GM11168 (cell line): ENCODE measurements at regions not wholly inside any gene's neighbourhood (a gene's known extent, or its start where the extent isn't known, plus 50 kb on each side); places are given as distances from the start of the nearest gene placed in this dataset.
"Not testable (repeated sequence)": the region's sequence is repeated elsewhere in the genome, so short reads cannot be mapped to it uniquely, and the experiment has no call there.

ENCODE experiments used
- in situ Hi-C: fragments of 300-500 bp; cut with MboI; formaldehyde crosslinking; loops from one replicate; pipeline ENCODE4 v1.12.0; 2022; ENCODE audit warnings: low sequenced_read_pairs; ENCODE audit not compliant: unreplicated experiment

DNA sequence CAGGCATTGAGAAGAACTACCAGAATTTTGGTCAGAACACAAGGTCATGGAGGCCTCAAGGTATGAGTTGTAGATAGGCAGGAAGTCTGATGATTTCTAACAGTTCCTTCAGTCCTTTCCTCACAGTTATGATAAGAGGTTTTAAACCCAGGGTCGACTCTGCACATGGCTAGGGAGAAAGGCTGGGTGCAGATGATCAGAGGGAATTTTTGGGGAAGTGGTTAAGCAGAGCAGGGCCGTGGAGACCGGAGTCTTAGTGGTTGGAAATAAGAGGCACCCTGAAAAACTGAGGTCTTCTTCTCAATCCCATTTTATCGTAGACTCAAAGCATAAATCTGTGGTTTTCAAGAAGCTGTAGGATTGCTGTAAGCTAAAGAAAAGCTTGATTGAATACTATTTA, 118.5 kb upstream of the ANK2 start:
- in situ Hi-C loops = loop anchor here (25.0 kb wide), 1 partner anchor 294 kb away; the partner anchor contains the start of genes LARP7 and ZGRF1

DNA sequence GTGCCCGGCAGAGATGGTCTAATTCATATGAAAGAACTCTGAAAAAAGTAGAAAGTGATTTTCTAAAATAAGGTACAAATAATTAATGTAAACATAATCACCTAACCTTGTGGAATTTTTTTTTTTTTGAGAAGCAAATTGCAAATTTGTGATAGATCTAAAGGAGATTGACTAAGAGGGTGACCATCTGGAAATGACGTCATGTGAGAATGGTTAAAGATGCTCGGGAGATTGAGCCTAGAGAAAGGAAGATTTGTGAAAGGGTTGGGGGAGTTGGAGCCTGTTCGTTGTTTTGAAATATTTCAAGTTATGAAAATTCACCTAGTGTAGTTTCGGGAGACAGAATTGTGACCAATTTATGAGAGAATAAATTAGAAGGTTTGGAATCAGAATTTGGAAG, 115.7 kb upstream of the ANK2 start:
- in situ Hi-C loops = loop anchor here (25.0 kb wide), 1 partner anchor 296 kb away; the partner anchor contains the start of genes LARP7 and ZGRF1

DNA sequence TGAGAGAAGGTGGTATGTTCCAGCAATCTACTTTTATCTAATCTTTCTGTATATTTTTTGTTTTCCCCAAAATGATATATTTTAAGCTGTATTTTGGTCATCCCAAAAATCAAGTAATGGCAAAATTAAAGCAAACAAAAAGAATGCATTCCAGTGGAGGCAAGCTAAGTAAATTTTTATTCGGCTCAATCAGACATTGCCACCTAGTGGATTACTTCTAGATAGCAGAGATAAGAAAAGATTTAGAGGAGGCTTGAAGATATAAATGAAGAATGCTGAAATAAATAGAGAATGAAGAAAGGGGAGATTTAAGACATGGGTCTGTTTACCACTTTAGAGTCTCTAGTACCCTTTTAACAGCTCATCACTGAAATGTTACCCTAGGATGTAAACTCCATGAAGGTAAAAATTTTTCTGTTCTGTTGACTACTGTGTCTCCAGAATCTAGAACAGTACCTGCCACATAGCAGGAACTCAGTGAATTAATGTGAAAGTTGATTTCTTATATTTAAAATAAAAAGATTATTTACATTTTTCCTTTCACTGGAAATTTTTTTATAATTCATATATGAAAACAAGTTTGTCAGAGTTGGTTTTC, 110.9 kb upstream of the ANK2 start:
- in situ Hi-C loops = loop anchor here (25.0 kb wide), 1 partner anchor 301 kb away; the partner anchor contains the start of genes LARP7 and ZGRF1

DNA sequence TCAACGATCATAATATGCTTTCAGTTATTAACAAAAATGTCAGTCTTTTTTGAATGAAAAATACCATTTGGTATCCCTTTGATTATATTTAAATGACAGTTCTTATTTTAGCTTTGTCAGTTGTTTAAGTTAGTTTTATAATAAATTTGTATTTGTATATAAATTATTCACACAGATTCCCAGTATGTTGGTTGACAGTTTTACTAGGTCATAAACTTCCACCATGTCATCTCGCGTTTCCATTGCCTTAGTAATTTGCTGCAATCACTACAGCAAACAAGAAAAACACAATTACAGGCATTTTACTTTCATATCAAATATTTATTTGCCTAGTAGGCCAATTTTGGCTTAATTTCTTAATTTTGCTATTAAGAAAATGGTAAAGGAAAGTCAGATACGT, 109.6 kb upstream of the ANK2 start:
- in situ Hi-C loops = loop anchor here (25.0 kb wide), 1 partner anchor 303 kb away; the partner anchor contains the start of genes LARP7 and ZGRF1

DNA sequence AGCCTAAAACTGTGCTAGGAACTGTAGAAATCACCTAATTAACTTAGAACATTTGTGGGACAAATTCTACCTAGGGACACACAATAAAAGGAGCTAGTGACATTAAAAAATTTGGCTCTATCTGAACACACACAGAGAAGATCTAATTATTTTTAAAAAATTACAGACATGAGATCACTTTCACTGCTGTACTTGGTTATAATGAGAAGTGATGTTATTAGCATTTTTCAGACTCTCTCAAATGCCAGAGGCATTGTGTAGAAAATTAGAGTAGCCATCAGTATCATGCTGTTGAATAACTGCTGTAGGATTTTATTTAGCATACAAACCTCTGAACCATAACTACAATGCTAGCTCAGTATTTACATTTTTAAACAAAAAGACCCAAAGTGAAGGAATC, 109.1 kb upstream of the ANK2 start:
- in situ Hi-C loops = loop anchor here (25.0 kb wide), 1 partner anchor 303 kb away; the partner anchor contains the start of genes LARP7 and ZGRF1

DNA sequence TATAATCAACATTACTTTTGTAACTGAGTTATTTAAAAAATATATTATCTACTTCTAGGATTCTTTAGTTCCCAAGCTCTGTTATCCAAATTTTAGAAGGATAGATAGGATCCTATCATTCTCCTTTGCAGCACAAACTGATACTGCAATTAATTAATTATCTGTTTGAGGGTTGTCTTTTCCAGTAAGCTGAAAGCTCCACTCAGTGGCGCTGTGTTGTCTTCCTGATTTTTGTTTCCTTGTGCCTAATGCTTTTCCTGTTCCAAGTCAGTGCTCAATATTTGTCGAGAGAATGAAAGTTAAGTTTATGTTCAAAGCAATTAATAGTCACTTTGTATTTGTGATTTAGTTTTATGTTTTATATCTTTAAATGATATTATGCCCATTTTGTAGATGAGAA, 107.4 kb upstream of the ANK2 start:
- in situ Hi-C loops = loop anchor here (25.0 kb wide), 1 partner anchor 305 kb away; the partner anchor contains the start of genes LARP7 and ZGRF1

DNA sequence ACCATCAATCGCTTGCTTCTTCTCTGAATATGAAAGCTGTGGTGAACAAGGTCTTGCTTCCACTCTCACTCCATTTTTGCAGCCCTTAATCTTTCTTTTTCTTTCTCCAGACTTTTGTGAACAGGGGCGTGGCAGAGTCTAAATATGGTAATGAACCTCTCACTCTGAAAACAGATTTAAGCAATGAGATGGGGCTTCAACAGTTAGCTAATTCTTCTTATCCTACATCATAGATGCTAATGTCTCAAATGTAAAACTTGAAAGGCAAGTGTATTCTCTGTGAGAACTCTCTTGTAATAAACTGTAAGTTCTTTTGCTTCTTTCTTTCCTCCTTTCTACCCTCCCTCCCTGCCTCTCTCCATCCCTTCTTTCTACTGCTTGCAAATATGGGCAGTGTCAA, 106.5 kb upstream of the ANK2 start:
- in situ Hi-C loops = loop anchor here (25.0 kb wide), 1 partner anchor 306 kb away; the partner anchor contains the start of genes LARP7 and ZGRF1

DNA sequence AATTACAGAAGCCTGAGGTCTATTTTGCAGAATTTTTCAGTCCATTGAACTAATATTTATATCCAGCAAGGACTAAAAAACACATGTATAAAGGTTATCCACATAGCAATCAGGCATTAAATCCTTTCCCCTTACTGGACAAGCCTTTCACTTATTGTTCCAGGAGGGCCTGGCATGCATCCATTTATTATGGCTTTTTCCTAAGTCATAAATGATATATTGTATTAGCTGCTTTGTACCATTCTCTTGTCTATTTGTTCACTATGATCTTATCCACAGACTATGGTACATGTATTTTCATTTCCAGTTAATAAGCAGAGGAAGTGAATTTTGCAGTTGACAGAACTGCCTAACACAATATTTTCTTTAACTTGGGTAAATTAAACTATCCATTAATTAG, 105.4 kb upstream of the ANK2 start:
- in situ Hi-C loops = loop anchor here (25.0 kb wide), 1 partner anchor 307 kb away; the partner anchor contains the start of genes LARP7 and ZGRF1

DNA sequence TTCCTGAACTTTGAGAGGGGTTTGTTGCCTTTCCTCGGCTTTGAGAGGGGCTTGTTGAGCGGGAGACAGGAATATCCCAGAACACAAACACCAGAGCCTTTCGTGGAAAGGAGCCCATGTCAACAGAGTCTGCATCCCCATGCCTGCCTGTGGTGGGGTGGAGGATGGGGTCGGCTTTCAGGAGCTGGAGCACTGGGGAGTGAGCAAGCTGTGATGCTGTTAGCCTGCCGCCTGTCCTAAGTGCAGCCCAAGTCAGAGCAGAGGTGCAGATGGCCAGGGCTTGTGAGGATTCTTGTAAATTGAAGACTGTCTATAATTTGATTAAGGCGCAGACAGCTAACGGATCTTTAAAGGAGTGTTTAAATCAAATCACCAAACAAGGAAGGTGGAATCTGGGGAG, 103.3 kb upstream of the ANK2 start:
- in situ Hi-C loops = loop anchor here (25.0 kb wide), 1 partner anchor 309 kb away; the partner anchor contains the start of genes LARP7 and ZGRF1

DNA sequence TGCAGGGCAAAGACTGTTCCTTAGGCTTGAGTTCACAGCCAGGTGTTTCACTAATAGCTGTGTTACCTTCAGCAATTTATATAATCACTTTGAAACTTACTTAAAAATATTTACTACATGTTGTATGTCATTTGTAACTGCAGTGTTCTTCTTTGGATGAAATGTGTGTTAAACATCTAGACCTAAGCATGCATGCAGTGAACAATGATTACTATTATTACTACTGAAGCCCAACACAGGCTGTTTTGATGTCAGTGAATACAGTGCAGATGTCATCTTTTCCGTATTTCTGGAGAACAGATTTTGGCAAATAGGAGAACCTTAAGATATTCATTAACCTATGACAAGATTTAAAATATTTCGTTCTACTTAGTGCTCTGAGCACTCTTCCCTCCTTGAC, 101.8 kb upstream of the ANK2 start:
- in situ Hi-C loops = loop anchor here (25.0 kb wide), 1 partner anchor 310 kb away; the partner anchor contains the start of genes LARP7 and ZGRF1

DNA sequence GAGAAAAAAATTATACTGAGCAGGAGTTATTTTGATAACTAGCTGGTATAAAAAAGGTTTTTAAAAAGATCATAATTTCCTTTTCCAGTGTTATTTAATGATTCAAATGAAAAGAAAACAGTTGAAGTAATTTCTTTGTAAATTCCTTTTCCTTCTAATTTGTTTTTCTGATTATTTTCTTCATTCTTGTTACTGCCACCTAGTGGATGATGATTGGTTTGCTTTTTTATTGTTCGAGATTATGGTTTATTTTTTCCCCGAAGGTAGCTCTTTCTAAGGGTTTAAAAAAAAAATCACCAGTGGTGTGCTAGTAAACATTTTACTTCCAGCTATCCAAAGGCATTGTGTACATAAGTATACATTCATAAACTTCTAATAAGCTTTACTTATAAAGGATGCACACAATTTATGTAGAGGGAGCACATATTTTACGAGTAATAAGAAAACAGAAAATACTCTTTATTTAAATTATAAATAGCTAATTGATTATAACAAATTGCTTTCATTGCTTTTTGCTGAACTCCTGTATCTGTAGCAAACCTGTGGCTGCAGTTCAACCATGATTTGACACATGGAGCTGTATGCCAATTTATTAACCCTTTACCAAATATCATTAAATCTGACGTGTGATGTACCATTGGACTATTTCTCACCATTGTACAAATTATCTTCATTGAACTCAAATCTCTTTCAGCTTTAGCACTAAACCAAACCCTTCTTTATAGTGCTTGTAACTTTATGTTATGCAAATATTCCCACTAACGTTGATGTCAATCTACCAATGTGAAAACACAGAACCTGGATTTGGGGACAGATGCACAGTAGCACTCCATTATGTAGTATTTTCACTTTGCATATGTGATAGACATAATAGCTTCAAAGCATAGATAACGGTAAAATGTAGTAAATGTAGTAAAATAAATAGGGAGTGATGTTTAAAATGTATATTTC, 97.8 kb upstream of the ANK2 start:
- in situ Hi-C loops = no loop called here

DNA sequence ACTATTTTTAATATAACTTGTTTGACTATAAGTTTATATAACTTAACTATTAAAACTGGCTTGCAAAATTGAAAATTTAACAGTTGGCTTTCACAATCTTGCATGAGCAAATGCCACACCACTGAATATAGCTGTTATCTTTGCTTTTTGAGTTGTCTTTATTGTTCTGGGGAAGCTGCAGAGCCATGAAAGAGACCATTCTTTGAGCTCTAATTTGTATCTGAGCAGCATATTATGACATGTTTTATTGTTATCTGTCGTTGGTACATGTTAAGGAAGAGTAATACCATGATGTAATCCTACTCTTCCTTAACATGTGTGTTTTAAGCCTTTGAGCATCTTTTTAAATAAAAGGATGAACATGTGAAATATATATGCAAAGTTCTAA, 97.1 kb upstream of the ANK2 start:
- in situ Hi-C loops = no loop called here

DNA sequence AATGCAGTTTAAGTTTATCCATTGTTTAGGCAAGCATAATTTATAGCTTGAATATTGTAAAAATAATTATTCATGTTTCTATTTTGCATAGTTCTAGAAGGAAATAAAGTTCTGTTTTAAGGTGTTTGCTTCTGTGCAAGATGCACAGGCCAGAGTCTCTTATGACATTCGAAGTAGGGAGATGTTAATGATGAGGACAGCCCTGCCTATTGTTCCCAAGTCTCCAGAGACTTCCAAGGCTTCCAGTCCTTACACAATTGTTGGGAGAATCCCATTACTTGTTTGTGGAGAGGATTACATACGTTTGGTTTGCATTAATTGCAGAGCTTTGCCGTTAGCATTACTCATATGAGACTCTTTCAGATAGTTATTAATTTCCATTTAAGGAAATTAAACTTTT, 96.2 kb upstream of the ANK2 start:
- in situ Hi-C loops = no loop called here

DNA sequence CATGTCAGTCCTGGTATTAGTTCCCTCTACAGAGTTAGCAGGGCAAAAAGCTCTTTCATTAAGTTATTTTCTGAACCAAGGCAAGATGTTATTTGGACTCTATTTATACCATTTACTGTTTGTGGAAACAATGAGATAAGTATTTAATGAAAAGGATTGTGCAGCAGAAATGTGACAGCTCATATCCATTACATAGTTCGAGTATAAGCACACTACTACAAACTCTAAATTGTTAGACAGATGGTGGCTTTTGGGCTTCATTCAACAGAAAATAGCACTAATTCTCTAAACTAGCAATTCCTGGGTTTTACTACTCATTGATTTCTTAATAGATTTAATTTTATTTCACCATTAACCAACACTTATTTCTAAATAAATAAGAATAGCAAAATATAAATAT, 95.2 kb upstream of the ANK2 start:
- in situ Hi-C loops = no loop called here

DNA sequence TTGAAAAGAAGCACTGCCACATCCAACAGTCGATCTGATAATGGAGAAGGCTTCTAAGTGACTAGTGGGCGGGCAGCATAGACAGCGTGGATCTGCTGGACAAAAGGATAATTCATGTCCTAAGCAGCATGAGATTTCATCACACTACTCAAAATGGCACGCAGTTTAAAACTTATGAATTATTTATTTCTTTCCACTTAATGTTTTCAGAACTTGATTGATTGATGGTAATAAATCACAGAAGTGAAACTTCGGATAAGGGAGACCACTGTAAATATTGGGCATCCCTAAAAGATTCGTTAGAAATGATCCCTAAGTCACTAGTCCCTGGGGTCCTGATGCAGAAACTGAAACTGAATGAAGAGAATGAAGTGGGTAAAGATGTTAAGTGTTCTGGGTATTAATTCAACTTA, 93.0 kb upstream of the ANK2 start:
- in situ Hi-C loops = no loop called here

DNA sequence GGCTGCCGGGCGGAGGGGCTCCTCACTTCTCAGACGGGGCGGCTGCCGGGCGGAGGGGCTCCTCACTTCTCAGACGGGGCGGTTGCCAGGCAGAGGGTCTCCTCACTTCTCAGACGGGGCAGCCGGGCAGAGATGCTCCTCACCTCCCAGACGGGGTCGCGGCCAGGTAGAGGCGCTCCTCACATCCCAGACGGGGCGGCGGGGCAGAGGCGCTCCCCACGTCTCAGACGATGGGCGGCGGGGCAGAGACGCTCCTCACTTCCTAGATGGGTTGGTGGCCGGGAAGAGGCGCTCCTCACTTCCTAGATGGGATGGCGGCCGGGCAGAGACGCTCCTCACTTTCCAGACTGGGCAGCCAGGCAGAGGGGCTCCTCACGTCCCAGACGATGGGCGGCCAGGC, 91.7 kb upstream of the ANK2 start:
- in situ Hi-C loops = not testable (repeated sequence)

DNA sequence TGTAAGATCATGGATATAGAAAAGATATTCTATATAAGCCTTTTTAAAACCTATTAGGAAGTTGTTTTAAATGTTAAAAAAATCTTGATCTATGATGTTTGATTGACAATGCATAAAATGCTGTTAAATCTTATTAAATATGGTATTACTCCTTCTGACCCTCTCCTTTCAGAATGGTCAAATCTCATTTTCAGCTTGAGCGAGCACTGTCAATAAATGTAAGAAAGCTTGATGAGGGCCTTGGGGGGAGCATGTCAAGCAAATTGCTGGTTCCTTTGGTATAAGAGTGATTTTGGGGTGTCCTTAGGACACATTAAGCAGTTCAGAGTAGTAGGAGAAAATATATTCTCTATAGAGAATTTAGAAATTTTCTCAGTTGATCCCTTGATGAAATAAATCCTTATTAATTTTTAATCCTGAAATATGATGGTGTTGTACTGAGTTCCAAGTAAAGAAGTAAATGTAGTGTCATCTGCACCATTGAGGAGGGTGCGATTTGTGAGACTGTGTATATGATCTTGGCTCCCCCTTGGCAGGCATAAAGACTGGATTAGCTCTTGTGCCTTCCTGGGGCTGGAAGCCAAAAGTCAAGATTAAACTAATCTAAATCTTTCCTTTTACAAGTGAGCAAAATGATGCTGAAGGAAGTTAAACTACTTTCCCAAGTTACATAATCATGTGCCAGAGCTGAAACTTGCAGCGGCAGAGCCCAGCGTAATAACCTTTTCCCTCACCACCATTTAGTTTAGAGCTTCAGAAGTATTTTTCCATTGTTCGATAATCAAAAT, 82.6 kb upstream of the ANK2 start:
- in situ Hi-C loops = no loop called here

DNA sequence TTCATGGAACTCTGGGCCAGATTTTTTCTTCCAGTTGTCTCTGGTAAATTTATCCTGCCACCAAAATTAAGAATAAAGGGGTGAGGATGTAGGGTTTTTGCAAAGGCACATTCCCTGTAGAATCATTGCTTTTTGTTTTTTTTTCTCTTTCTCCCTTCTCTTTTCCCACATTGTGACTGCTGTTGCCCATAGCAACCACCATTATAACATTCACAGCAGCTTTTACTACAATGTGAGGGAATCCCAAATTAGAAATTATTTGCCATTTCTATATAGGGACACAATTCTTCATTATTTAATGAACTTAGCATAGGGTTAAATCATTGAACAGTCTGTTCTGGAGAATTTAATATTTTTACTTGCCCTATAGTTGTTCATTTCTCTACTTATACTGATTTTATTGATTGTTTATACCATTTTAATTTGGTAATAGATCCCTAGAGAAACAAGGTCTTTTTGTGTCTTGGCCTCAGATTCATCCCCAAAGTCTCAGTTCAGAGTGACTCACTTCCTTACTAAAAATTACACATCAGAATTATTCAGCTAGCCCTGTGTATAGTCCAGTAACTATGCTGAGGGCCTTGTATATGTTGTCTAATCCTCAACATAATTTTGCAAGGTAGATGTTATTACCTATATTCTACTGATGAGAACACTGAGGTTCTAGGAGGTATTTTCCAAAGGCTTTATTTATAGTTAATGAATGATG, 80.8 kb upstream of the ANK2 start:
- in situ Hi-C loops = no loop called here

DNA sequence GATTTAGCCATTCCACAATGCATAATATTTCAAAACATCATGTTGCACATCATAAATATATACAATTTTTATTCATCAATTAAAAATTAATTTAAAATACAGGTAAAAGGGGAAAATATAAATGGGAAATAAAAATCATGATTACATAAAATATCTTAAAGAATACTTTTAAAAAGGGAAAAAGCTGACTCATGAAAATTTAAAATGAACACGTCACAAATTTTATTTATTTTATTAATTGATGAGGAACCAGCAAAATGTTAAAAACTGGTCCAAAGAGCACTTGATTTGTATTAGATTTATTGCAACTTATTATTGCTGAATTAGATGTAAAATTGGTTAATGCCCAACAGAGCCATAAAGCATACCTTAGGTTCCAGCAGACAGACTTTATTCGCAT, 78.5 kb upstream of the ANK2 start:
- in situ Hi-C loops = no loop called here
